HCT116 (cell line): ENCODE measurements at regions not wholly inside any gene's neighbourhood (a gene's known extent, or its start where the extent isn't known, plus 50 kb on each side); places are given as distances from the start of the nearest gene placed in this dataset.

Experiments
- ATAC-seq: fragments of 200-7000 bp; cut with Tn5 transposase; 2 replicates; pipeline ENCODE4 v1.9.1; 2020; ENCODE audit warnings: mild to moderate bottlenecking, moderate library complexity
- BruUV-seq: library from RNA; stranded (reverse); fragments of 400-500 nt; replicated peaks from 2 replicates; lab custom pipeline; 2021; lab: Mats Ljungman, UMichigan
- CTCF ChIA-PET: fragments of 300-600 bp; sonication (Branson Sonifier 250); formaldehyde crosslinking; loops from one replicate; lab custom pipeline; 2021; ENCODE audit warnings: antibody characterized with exemption; lab: Charles Lee
- POLR2A ChIA-PET: fragments of 300-600, 350-600 bp; sonication (Branson Sonifier 250); formaldehyde crosslinking; loops from one replicate; lab custom pipeline; 2021; ENCODE audit warnings: antibody characterized with exemption; lab: Charles Lee
- RAD21 ChIA-PET, 2 experiments: fragments of 300-600 bp; sonication (Branson Sonifier 250); formaldehyde crosslinking; loops; one replicate each; lab custom pipeline; 2023; ENCODE audit warnings: low total read pairs in 2 of 2; ENCODE audit not compliant: uncharacterized antibody in 2 of 2, unreplicated experiment in 2 of 2, low non-redundant PET in 1 of 2; lab: Charles Lee
- DNase-seq: peaks from one replicate; pipeline ENCODE4 v3.0.0-alpha.2; 2010; ENCODE audit warnings: low read depth, low spot score
- H2AFZ ChIP-seq: fragments of 200-600 bp; shearing (Covaris generic), sonication (generic); 2 replicates; pipeline ENCODE4 v1.6.1; 2017; ENCODE audit warnings: low read depth, mixed run types, mixed read lengths, antibody characterized with exemption, low read length; ENCODE audit not compliant: poor library complexity, severe bottlenecking
- H3K27ac ChIP-seq: 2 replicates; pipeline ENCODE4 v1.5.1; 2012; ENCODE audit warnings: low read depth, low read length
- H3K27me3 ChIP-seq: fragments of 200-600 bp; sonication (generic); 2 replicates; pipeline ENCODE4 v1.6.1; 2016; ENCODE audit warnings: mixed run types, low read length, mixed read lengths; ENCODE audit not compliant: insufficient read depth
- H3K36me3 ChIP-seq, 2 experiments: fragments of 200-500 bp in 1 of 2; fragments of 200-600 bp in 1 of 2; sonication (Bioruptor generic) in 1 of 2; sonication (generic) in 1 of 2; 2 replicates each; pipeline versions ENCODE4 v1.5.1 to v1.6.1; 2014 to 2016; ENCODE audit warnings: low read length in 2 of 2, inconsistent platforms in 1 of 2, mixed read lengths in 1 of 2, mixed run types in 1 of 2; ENCODE audit not compliant: insufficient read depth in 2 of 2, control insufficient read depth in 1 of 2
- H3K4me1 ChIP-seq, 2 experiments: fragments of 200-600 bp in 1 of 2; sonication (generic) in 1 of 2; 2 replicates each; pipeline versions ENCODE4 v1.5.1 to v1.6.1; 2012 to 2017; ENCODE audit warnings: low read length in 2 of 2, inconsistent platforms in 1 of 2, mild to moderate bottlenecking in 1 of 2, mixed read lengths in 1 of 2, mixed run types in 1 of 2, moderate library complexity in 1 of 2; ENCODE audit not compliant: insufficient read depth in 2 of 2, control insufficient read depth in 1 of 2
- H3K4me2 ChIP-seq: fragments of 200-600 bp; sonication (generic); 2 replicates; pipeline ENCODE4 v1.6.1; 2017; ENCODE audit warnings: mixed run types, low read length, mixed read lengths
- H3K4me3 ChIP-seq, 2 experiments: fragments of 200-600 bp in 1 of 2; sonication (generic) in 1 of 2; replicated peaks in 1 of 2; 2 replicates each; pipeline ENCODE4 v1.5.1; 2011 to 2016; ENCODE audit warnings: low read length in 2 of 2, control low read depth in 1 of 2, low read depth in 1 of 2, mild to moderate bottlenecking in 1 of 2, mixed read lengths in 1 of 2, mixed run types in 1 of 2
- H3K79me2 ChIP-seq: fragments of 200-600 bp; sonication (generic); 2 replicates; pipeline ENCODE4 v1.6.1; 2017; ENCODE audit warnings: mild to moderate bottlenecking, mixed run types, low read length, moderate library complexity, mixed read lengths; ENCODE audit not compliant: insufficient read depth
- H3K9ac ChIP-seq: fragments of 200-600 bp; sonication (generic); 2 replicates; pipeline ENCODE4 v1.6.1; 2016; ENCODE audit warnings: low read length, mixed read lengths
- H3K9me2 ChIP-seq: fragments of 200-600 bp; sonication (generic), shearing (Covaris generic); 2 replicates; pipeline ENCODE4 v1.6.1; 2017; ENCODE audit warnings: mixed run types, mild to moderate bottlenecking, moderate library complexity; ENCODE audit not compliant: insufficient read depth
- H3K9me3 ChIP-seq, 2 experiments: fragments of 200-500 bp in 1 of 2; fragments of 200-600 bp in 1 of 2; sonication (Bioruptor generic) in 1 of 2; sonication (generic) in 1 of 2; 2 replicates each; pipeline ENCODE4 v1.6.1; 2014 to 2017; ENCODE audit warnings: low read length in 2 of 2, mixed read lengths in 2 of 2, inconsistent platforms in 1 of 2, low read depth in 1 of 2, mild to moderate bottlenecking in 1 of 2, mixed run types in 1 of 2, moderate library complexity in 1 of 2; ENCODE audit not compliant: control insufficient read depth in 1 of 2, insufficient read depth in 1 of 2
- H4K20me1 ChIP-seq: fragments of 200-600 bp; sonication (generic), shearing (Covaris generic); 2 replicates; pipeline ENCODE4 v1.6.1; 2017; ENCODE audit warnings: mixed run types, mild to moderate bottlenecking, moderate library complexity; ENCODE audit not compliant: insufficient read depth
- ATF3 ChIP-seq: IDR thresholded peaks from 2 replicates; pipeline ENCODE4 v1.6.1; 2012
- CTCF ChIP-seq, 3 experiments: fragments of 200-600 bp in 1 of 3; sonication (generic) in 1 of 3; IDR thresholded peaks in 2 of 3; conservative IDR thresholded peaks in 1 of 3; 2 replicates each; pipeline ENCODE4 v1.5.1; 2012 to 2017; ENCODE audit warnings: low read depth in 2 of 3, low read length in 2 of 3, antibody characterized with exemption in 1 of 3, borderline replicate concordance in 1 of 3, control low read depth in 1 of 3, mild to moderate bottlenecking in 1 of 3, mixed read lengths in 1 of 3, mixed run types in 1 of 3, moderate library complexity in 1 of 3; ENCODE audit not compliant: insufficient read depth in 1 of 3
- EZH2phosphoT487 ChIP-seq: fragments of 200-600 bp; IDR thresholded peaks from 2 replicates; pipeline ENCODE4 v1.6.1; 2018; ENCODE audit warnings: antibody characterized with exemption, borderline replicate concordance
- POLR2AphosphoS5 ChIP-seq: IDR thresholded peaks from 2 replicates; pipeline ENCODE4 v1.6.1; 2011; ENCODE audit warnings: mild to moderate bottlenecking, low read depth, low read length, moderate library complexity
- REST ChIP-seq: IDR thresholded peaks from 2 replicates; pipeline ENCODE4 v1.6.1; 2012; ENCODE audit warnings: low read depth
- SRF ChIP-seq: IDR thresholded peaks from 2 replicates; pipeline ENCODE4 v1.6.1; 2012; ENCODE audit warnings: low read depth
- TCF7L2 ChIP-seq: IDR thresholded peaks from 2 replicates; pipeline ENCODE4 v1.7.0; 2011; ENCODE audit warnings: borderline replicate concordance, inconsistent platforms; ENCODE audit not compliant: insufficient read depth, insufficient read length; ENCODE audit errors: extremely low read depth
- YY1 ChIP-seq: IDR thresholded peaks from 2 replicates; pipeline ENCODE4 v1.6.1; 2011; ENCODE audit warnings: low read length, low read depth, moderate library complexity, mild to moderate bottlenecking; ENCODE audit not compliant: insufficient replicate concordance; ENCODE audit errors: extremely low read depth
- ZBTB33 ChIP-seq: IDR thresholded peaks from 2 replicates; pipeline ENCODE4 v1.6.1; 2011; ENCODE audit warnings: mild to moderate bottlenecking, low read length, moderate library complexity; ENCODE audit not compliant: insufficient replicate concordance; ENCODE audit errors: extremely low read depth
- intact Hi-C: fragments of 100-400 bp; cut with micrococcal nuclease; formaldehyde crosslinking; loops from 2 replicates; pipeline ENCODE4 v1.10.0; 2022

GRCh38 chr5:135240283-135240633 lies 158.8 kb downstream of the MACROH2A1 start:
- ChIA-PET POLR2A (no interaction called here), RAD21 (no interaction called here), CTCF (no interaction called here)
- ATAC-seq (no peak), DNase-seq (no peak)
- H3K79me2 ChIP-seq = no peaks in the 10 kb centered on the region
- no peaks in the 10 kb centered on the region for H3K9me3 ChIP-seq
- H3K4me3 ChIP-seq = no peak overlapping the region
- BruUV-seq = no TSS peak
- no peak overlapping the region for H3K4me2 ChIP-seq
- TF ChIP-seq ATF3 (no peak), YY1 (no peak), EZH2phosphoT487 (no peak), POLR2AphosphoS5 (no peak), ZBTB33 (no peak)
- no peaks in the 10 kb centered on the region for H3K27me3 ChIP-seq
- no peaks in the 10 kb centered on the region for H3K36me3 ChIP-seq
- H3K4me1 ChIP-seq = peaks cover 6 to 12% of the 10 kb centered on the region in 2 experiments; a peak in 3 of 4 replicates
- intact Hi-C loops = no loop called here
- H4K20me1 ChIP-seq = no peaks in the 10 kb centered on the region
- H3K9me2 ChIP-seq = no peaks in the 10 kb centered on the region
- H2AFZ ChIP-seq = no peak overlapping the region
- H3K27ac ChIP-seq = no peak overlapping the region
- no peak overlapping the region for H3K9ac ChIP-seq

GRCh38 chr5:135239453-135240282 lies 159.4 kb downstream of the MACROH2A1 start:
- Histone ChIP-seq H3K27ac (no peak overlapping the region), H3K79me2 (no peaks in the 10 kb centered on the region), H3K9ac (no peak overlapping the region), H3K9me3 (no peaks in the 10 kb centered on the region), H3K27me3 (no peaks in the 10 kb centered on the region), H2AFZ (no peak overlapping the region), H3K9me2 (no peaks in the 10 kb centered on the region), H3K36me3 (no peaks in the 10 kb centered on the region), H4K20me1 (no peaks in the 10 kb centered on the region), H3K4me2 (no peak overlapping the region), H3K4me3 (no peak overlapping the region), H3K4me1 (peaks cover 3 to 11% of the 10 kb centered on the region in 2 experiments; a peak in 2 of 4 replicates)
- ChIA-PET RAD21 (no interaction called here), POLR2A (no interaction called here), CTCF (no interaction called here)
- intact Hi-C loops = no loop called here
- no TSS peak for BruUV-seq
- DNase-seq (no peak), ATAC-seq (no peak)
- TF ChIP-seq SRF (no peak), REST (no peak), YY1 (no peak), CTCF (IDR thresholded peaks at IDR 0.05 in 2 of 3, conservative IDR thresholded peaks at IDR 0.05 in 1 of 3; ENCODE audit: borderline replicate concordance in 1 of 3, insufficient read depth in 1 of 3, low read depth in 2 of 3, low read length in 2 of 3) (no peak), POLR2AphosphoS5 (no peak), TCF7L2 (no peak)
